HEK293 (cell line): ENCODE measurements at regions not wholly inside any gene's neighbourhood (a gene's known extent, or its start where the extent isn't known, plus 50 kb on each side); places are given as distances from the start of the nearest gene placed in this dataset.

ENCODE experiments used
- BCL11A ChIP-seq: fragments of 450-650 bp; formaldehyde crosslinking; IDR thresholded peaks from 2 replicates; pipeline ENCODE4 v1.5.1; 2016; ENCODE audit warnings: low read depth, missing biosample characterization, missing genetic modification characterization
- BCL11B ChIP-seq: fragments of 450-650 bp; formaldehyde crosslinking; IDR thresholded peaks from 2 replicates; pipeline ENCODE4 v1.5.1; 2016; ENCODE audit warnings: low read depth, missing biosample characterization, missing genetic modification characterization
- HOXC10 ChIP-seq: sonication (generic); formaldehyde crosslinking; IDR thresholded peaks from 2 replicates; pipeline ENCODE4 v1.8.1; 2023; ENCODE audit warnings: mild to moderate bottlenecking, missing genetic modification reagents
- KLF16 ChIP-seq: fragments of 450-650 bp; formaldehyde crosslinking; IDR thresholded peaks from 2 replicates; pipeline ENCODE4 v1.5.1; 2017; ENCODE audit warnings: missing biosample characterization, missing genetic modification characterization
- REPIN1 ChIP-seq: fragments of 450-650 bp; formaldehyde crosslinking; IDR thresholded peaks from 2 replicates; pipeline ENCODE4 v1.5.1; 2017; ENCODE audit warnings: missing biosample characterization, missing genetic modification characterization, low read depth
- YY1 ChIP-seq: fragments of 450-650 bp; formaldehyde crosslinking; IDR thresholded peaks from 2 replicates; pipeline ENCODE4 v1.5.1; 2018; ENCODE audit warnings: missing biosample characterization, missing genetic modification characterization
- ZBTB8A ChIP-seq: fragments of 450-650 bp; formaldehyde crosslinking; IDR thresholded peaks from 2 replicates; pipeline ENCODE4 v1.5.1; 2016; ENCODE audit warnings: missing biosample characterization, missing genetic modification characterization
- ZNF670 ChIP-seq: fragments of 450-650 bp; formaldehyde crosslinking; IDR thresholded peaks from 2 replicates; pipeline ENCODE4 v1.5.1; 2016; ENCODE audit warnings: missing biosample characterization, missing genetic modification characterization, low read depth
- ZNF777 ChIP-seq: fragments of 450-650 bp; formaldehyde crosslinking; IDR thresholded peaks from 2 replicates; pipeline ENCODE4 v1.5.1; 2017; ENCODE audit warnings: missing biosample characterization, missing genetic modification characterization, borderline replicate concordance
- TF ChIP-seq, protein P1 (sequence below): fragments of 450-650 bp; formaldehyde crosslinking; IDR thresholded peaks from 2 replicates; pipeline ENCODE4 v1.5.1; 2016; ENCODE audit warnings: missing biosample characterization, missing genetic modification characterization
- TF ChIP-seq, protein P2 (sequence below): fragments of 450-650 bp; formaldehyde crosslinking; IDR thresholded peaks from 2 replicates; pipeline ENCODE4 v1.5.1; 2016; ENCODE audit warnings: missing biosample characterization, missing genetic modification characterization
- TF ChIP-seq, protein P3 (sequence below): fragments of 450-650 bp; formaldehyde crosslinking; IDR thresholded peaks from 2 replicates; pipeline ENCODE4 v1.5.1; 2016; ENCODE audit warnings: missing biosample characterization, missing genetic modification characterization, low read depth

- TF ChIP-seq HOXC10 (CRISPR knock-in tag) (no peak), REPIN1 (tag by site-specific recombination) (no peak), KLF16 (tag by site-specific recombination) (no peak), BCL11B (tag by site-specific recombination) (no peak), YY1 (tag by site-specific recombination) (no peak), ZNF777 (tag by site-specific recombination) (no peak), ZBTB8A (tag by site-specific recombination) (no peak), BCL11A (tag by site-specific recombination) (no peak), ZNF670 (tag by site-specific recombination) (no peak)
- TF ChIP-seq, protein P1, sequence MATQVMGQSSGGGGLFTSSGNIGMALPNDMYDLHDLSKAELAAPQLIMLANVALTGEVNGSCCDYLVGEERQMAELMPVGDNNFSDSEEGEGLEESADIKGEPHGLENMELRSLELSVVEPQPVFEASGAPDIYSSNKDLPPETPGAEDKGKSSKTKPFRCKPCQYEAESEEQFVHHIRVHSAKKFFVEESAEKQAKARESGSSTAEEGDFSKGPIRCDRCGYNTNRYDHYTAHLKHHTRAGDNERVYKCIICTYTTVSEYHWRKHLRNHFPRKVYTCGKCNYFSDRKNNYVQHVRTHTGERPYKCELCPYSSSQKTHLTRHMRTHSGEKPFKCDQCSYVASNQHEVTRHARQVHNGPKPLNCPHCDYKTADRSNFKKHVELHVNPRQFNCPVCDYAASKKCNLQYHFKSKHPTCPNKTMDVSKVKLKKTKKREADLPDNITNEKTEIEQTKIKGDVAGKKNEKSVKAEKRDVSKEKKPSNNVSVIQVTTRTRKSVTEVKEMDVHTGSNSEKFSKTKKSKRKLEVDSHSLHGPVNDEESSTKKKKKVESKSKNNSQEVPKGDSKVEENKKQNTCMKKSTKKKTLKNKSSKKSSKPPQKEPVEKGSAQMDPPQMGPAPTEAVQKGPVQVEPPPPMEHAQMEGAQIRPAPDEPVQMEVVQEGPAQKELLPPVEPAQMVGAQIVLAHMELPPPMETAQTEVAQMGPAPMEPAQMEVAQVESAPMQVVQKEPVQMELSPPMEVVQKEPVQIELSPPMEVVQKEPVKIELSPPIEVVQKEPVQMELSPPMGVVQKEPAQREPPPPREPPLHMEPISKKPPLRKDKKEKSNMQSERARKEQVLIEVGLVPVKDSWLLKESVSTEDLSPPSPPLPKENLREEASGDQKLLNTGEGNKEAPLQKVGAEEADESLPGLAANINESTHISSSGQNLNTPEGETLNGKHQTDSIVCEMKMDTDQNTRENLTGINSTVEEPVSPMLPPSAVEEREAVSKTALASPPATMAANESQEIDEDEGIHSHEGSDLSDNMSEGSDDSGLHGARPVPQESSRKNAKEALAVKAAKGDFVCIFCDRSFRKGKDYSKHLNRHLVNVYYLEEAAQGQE (tag by site-specific recombination): no peak
- TF ChIP-seq, protein P2, sequence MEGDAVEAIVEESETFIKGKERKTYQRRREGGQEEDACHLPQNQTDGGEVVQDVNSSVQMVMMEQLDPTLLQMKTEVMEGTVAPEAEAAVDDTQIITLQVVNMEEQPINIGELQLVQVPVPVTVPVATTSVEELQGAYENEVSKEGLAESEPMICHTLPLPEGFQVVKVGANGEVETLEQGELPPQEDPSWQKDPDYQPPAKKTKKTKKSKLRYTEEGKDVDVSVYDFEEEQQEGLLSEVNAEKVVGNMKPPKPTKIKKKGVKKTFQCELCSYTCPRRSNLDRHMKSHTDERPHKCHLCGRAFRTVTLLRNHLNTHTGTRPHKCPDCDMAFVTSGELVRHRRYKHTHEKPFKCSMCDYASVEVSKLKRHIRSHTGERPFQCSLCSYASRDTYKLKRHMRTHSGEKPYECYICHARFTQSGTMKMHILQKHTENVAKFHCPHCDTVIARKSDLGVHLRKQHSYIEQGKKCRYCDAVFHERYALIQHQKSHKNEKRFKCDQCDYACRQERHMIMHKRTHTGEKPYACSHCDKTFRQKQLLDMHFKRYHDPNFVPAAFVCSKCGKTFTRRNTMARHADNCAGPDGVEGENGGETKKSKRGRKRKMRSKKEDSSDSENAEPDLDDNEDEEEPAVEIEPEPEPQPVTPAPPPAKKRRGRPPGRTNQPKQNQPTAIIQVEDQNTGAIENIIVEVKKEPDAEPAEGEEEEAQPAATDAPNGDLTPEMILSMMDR (tag by site-specific recombination): no peak
- TF ChIP-seq, protein P3, sequence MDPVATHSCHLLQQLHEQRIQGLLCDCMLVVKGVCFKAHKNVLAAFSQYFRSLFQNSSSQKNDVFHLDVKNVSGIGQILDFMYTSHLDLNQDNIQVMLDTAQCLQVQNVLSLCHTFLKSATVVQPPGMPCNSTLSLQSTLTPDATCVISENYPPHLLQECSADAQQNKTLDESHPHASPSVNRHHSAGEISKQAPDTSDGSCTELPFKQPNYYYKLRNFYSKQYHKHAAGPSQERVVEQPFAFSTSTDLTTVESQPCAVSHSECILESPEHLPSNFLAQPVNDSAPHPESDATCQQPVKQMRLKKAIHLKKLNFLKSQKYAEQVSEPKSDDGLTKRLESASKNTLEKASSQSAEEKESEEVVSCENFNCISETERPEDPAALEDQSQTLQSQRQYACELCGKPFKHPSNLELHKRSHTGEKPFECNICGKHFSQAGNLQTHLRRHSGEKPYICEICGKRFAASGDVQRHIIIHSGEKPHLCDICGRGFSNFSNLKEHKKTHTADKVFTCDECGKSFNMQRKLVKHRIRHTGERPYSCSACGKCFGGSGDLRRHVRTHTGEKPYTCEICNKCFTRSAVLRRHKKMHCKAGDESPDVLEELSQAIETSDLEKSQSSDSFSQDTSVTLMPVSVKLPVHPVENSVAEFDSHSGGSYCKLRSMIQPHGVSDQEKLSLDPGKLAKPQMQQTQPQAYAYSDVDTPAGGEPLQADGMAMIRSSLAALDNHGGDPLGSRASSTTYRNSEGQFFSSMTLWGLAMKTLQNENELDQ (tag by site-specific recombination): no peak
Observed at GRCh38 chr15:72857331-72858063, 73.9 kb upstream of the ADPGK start.
